HepG2 (cell line): ENCODE measurements at regions not wholly inside any gene's neighbourhood (a gene's known extent, or its start where the extent isn't known, plus 50 kb on each side); places are given as distances from the start of the nearest gene placed in this dataset.

Experiments
- ARNT ChIP-seq: fragments of 450-650 bp; IDR thresholded peaks from 2 replicates; pipeline ENCODE4 v1.6.1; 2017
- ATF3 ChIP-seq: sonication (generic); formaldehyde crosslinking; IDR thresholded peaks from 2 replicates; pipeline ENCODE4 v1.4.0; 2020; ENCODE audit warnings: missing genetic modification reagents
- CTCF ChIP-seq: sonication (generic); formaldehyde crosslinking; IDR thresholded peaks from 2 replicates; pipeline ENCODE4 v1.5.0; 2020; ENCODE audit warnings: mild to moderate bottlenecking, missing genetic modification reagents, moderate library complexity
- FOXJ3 ChIP-seq: sonication (generic); formaldehyde crosslinking; IDR thresholded peaks from 2 replicates; pipeline ENCODE4 v1.4.0; 2020; ENCODE audit warnings: missing genetic modification reagents, mild to moderate bottlenecking, borderline replicate concordance
- RXRB ChIP-seq: IDR thresholded peaks from 2 replicates; pipeline ENCODE4 v1.6.1; 2016; ENCODE audit warnings: borderline replicate concordance, missing genetic modification reagents, missing compliant biosample characterization
- SRF ChIP-seq: IDR thresholded peaks from 2 replicates; pipeline ENCODE4 v1.6.1; 2011; ENCODE audit warnings: mild to moderate bottlenecking, low read depth, low read length, moderate library complexity
- ZFP41 ChIP-seq: sonication (generic); formaldehyde crosslinking; IDR thresholded peaks from 2 replicates; pipeline ENCODE4 v1.4.0; 2020; ENCODE audit warnings: mild to moderate bottlenecking, missing genetic modification reagents, borderline replicate concordance
- ZNF275 ChIP-seq: sonication (generic); formaldehyde crosslinking; IDR thresholded peaks from 2 replicates; pipeline ENCODE4 v1.8.0; 2022; ENCODE audit warnings: missing genetic modification reagents, mild to moderate bottlenecking, inconsistent platforms, borderline replicate concordance
- ZNF350 ChIP-seq: sonication (generic); formaldehyde crosslinking; IDR thresholded peaks from 2 replicates; pipeline ENCODE4 v1.4.0; 2020; ENCODE audit warnings: mild to moderate bottlenecking, low read depth, missing genetic modification reagents, borderline replicate concordance
- ZNF670 ChIP-seq: sonication (generic); formaldehyde crosslinking; IDR thresholded peaks from 2 replicates; pipeline ENCODE4 v1.8.0; 2022; ENCODE audit warnings: mild to moderate bottlenecking, missing genetic modification reagents, borderline replicate concordance
- ZNF772 ChIP-seq: sonication (generic); formaldehyde crosslinking; IDR thresholded peaks from 2 replicates; pipeline ENCODE4 v1.5.0; 2020; ENCODE audit warnings: mild to moderate bottlenecking, missing genetic modification reagents

GRCh38 chr12:42967850-42968249 lies 378.3 kb upstream of the PRICKLE1 start:
- no peak for TF ChIP-seq ZFP41
- TF ChIP-seq ARNT, result no peak
- no peak for TF ChIP-seq CTCF (CRISPR knock-in tag)
- TF ChIP-seq ZNF350, result no peak
- no peak for TF ChIP-seq ZNF670
- no peak for TF ChIP-seq RXRB (CRISPR knock-in tag)
- no peak for TF ChIP-seq ZNF772 (CRISPR knock-in tag)
- TF ChIP-seq ATF3 (CRISPR knock-in tag), result no peak
- no peak for TF ChIP-seq FOXJ3 (CRISPR knock-in tag)
- TF ChIP-seq SRF, result no peak
- no peak for TF ChIP-seq ZNF275 (CRISPR knock-in tag)
